Nephron (organoid): ENCODE measurements at regions not wholly inside any gene's neighbourhood (a gene's known extent, or its start where the extent isn't known, plus 50 kb on each side); places are given as distances from the start of the nearest gene placed in this dataset.
A peak's percentile ranks its signal among the peaks of the same experiment; 100 is the strongest.

Source experiments
- H3K27ac Mint-ChIP-seq, 3 experiments: 2 replicates each; pipeline ENCODE4 v1.8.0; 2020; ENCODE audit warnings: mixed read lengths in 3 of 3, mild to moderate bottlenecking in 2 of 3, moderate library complexity in 1 of 3
- H3K27me3 Mint-ChIP-seq: 2 replicates; pipeline ENCODE4 v1.8.0; 2021; ENCODE audit warnings: low read depth, mild to moderate bottlenecking, moderate library complexity, mixed read lengths
- H3K36me3 Mint-ChIP-seq: 2 replicates; pipeline ENCODE4 v1.8.0; 2020; ENCODE audit warnings: low read depth, mixed read lengths
- H3K4me1 Mint-ChIP-seq: 2 replicates; pipeline ENCODE4 v1.8.0; 2020; ENCODE audit warnings: mixed read lengths
- H3K4me3 Mint-ChIP-seq, 3 experiments: 2 replicates each; pipeline ENCODE4 v1.8.0; 2020; ENCODE audit warnings: mild to moderate bottlenecking in 3 of 3, mixed read lengths in 3 of 3, moderate library complexity in 2 of 3
- H3K9me3 Mint-ChIP-seq: 2 replicates; pipeline ENCODE4 v1.8.0; 2020; ENCODE audit warnings: mixed read lengths
- CTCF ChIP-seq, 3 experiments: fragments of 200-600 bp; sonication (generic); IDR thresholded peaks; one replicate each; pipeline ENCODE4 v1.5.0; 2021; ENCODE audit warnings: antibody characterized with exemption in 3 of 3; ENCODE audit not compliant: unreplicated experiment in 3 of 3

GRCh38 chr3:196147116-196147515, 64.1 kb downstream of the ZDHHC19 start:
- H3K4me3 Mint-ChIP-seq: no peak overlapping the region
- H3K36me3 Mint-ChIP-seq: no peaks in the 10 kb centered on the region
- H3K27me3 Mint-ChIP-seq: peaks cover 6% of the 10 kb centered on the region
- no peak for TF ChIP-seq CTCF (IDR thresholded peaks at IDR 0.05; ENCODE audit: unreplicated experiment in 3 of 3)
- H3K27ac Mint-ChIP-seq: no peak overlapping the region
- peaks cover 6% of the 10 kb centered on the region for H3K4me1 Mint-ChIP-seq
- peaks cover 26% of the 10 kb centered on the region for H3K9me3 Mint-ChIP-seq

DNA sequence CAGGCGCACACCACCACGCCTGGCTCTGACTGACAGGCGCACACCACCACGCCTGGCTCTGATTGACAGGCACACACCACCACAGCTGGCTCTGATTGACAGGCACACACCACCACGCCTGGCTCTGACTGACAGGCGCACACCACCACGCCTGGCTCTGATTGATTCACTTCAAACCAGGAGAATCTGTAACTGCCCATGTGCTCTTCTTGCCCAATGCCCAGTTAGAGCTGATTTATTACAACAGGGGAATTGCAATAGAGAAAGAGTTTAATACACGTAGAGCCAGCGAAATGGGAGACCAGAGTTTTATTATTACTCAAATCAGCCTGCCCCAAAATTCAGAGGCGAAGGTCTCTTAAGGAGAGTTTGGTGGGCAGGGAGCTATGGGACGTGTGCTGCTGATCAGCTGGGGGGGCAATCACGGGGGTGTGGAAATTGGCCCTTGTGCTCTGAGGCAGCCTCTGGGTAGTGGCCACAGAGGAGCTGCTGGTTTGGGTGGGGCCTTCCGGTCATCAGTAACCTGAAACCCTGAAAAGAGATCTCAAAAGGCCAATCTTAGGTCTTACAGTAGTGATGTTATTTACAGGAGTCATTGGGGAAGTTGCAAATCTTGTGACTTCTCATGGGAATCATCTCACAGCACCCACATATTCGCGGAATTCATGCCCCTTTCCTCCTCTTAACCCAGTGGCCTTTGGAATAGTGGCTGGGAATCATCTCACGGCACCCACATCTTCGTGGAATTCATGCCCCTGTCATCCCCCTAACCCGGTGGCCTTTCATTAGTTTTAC, 63.8 kb upstream of the TFRC start:
- Mint-ChIP-seq H3K36me3 (no peaks in the 10 kb centered on the region), H3K27ac (no peak overlapping the region), H3K4me1 (peaks cover 6% of the 10 kb centered on the region), H3K9me3 (peaks cover 20% of the 10 kb centered on the region), H3K4me3 (no peak overlapping the region), H3K27me3 (peaks cover 12% of the 10 kb centered on the region)
- TF ChIP-seq CTCF (IDR thresholded peaks at IDR 0.05; ENCODE audit: unreplicated experiment in 3 of 3): no peak

DNA sequence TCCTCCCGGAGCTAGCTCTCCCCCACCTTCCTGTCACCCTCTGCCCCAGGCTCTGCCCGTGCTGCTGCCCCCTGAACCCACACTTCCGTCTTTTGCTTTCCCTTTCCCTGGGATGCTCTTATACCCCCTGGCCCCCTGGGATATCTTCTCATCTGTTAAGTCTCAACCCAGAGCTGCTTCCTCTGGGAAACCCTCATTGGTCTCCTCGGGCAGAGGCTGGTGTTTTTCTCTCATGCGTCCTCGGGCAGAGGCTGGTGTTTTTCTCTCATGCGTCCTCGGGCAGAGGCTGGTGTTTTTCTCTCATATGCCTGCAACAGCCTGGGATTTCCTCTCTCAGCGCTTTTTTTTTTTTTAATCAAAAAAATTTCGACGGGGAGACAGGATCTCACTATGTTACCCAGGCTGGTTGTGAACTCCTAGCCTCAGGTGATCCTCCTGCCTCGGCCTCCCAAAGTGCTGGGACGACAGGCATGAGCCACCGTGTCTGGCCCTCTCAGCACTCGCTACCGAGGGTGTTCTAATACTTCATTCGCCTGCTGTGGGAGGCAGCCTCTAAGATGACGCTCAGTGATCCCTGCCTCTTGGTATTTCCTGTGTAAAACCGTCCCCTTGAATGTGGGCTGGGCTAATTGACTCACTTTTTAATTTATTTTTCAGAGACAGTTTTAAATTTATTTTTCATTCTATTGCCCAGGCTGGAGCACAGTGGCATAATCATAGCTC, 62.7 kb upstream of the TFRC start:
- no peak overlapping the region for H3K4me3 Mint-ChIP-seq
- H3K36me3 Mint-ChIP-seq: no peaks in the 10 kb centered on the region
- TF ChIP-seq CTCF (IDR thresholded peaks at IDR 0.05; ENCODE audit: unreplicated experiment in 3 of 3): no peak
- peaks cover 12% of the 10 kb centered on the region for H3K27me3 Mint-ChIP-seq
- H3K27ac Mint-ChIP-seq: no peak overlapping the region
- peaks cover 10% of the 10 kb centered on the region for H3K9me3 Mint-ChIP-seq
- peaks cover 11% of the 10 kb centered on the region for H3K4me1 Mint-ChIP-seq

DNA sequence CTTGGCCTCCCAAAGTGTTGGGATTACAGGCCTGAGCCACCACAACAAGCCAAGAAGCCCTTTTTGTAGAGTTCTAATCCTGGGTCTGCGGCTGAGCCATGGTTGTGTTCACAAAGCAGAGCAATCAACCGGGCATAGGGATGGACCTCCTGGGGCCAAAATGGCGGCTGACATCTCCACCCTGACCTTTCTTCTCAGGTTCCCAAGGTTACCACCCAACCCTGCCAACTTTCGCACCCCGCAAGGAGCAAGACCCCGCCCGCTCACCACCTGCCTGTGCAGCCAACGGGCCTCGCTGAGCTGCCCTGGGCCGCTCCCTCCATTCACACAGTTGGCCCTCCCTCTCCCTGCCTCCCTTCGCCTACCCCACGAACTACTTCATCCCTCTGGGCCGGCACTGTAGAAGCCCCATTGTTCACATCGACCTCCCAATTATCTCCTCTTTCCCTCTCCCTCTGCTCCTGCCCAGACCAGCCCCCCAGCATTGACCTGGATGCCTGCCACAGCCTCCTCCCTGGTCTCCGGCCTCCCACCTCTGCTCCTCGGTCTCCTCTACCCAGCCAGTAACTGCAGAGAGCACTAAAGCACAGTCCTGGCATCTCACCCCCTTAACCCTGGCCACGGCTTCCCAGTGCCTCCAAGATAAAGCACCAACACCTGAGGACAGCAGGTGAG, 62.0 kb upstream of the TFRC start:
- Mint-ChIP-seq H3K27me3 (peaks cover 12% of the 10 kb centered on the region), H3K9me3 (peaks cover 8% of the 10 kb centered on the region), H3K4me3 (no peak overlapping the region), H3K36me3 (no peaks in the 10 kb centered on the region), H3K4me1 (peaks cover 14% of the 10 kb centered on the region), H3K27ac (no peak overlapping the region)
- no peak for TF ChIP-seq CTCF (IDR thresholded peaks at IDR 0.05; ENCODE audit: unreplicated experiment in 3 of 3)

DNA sequence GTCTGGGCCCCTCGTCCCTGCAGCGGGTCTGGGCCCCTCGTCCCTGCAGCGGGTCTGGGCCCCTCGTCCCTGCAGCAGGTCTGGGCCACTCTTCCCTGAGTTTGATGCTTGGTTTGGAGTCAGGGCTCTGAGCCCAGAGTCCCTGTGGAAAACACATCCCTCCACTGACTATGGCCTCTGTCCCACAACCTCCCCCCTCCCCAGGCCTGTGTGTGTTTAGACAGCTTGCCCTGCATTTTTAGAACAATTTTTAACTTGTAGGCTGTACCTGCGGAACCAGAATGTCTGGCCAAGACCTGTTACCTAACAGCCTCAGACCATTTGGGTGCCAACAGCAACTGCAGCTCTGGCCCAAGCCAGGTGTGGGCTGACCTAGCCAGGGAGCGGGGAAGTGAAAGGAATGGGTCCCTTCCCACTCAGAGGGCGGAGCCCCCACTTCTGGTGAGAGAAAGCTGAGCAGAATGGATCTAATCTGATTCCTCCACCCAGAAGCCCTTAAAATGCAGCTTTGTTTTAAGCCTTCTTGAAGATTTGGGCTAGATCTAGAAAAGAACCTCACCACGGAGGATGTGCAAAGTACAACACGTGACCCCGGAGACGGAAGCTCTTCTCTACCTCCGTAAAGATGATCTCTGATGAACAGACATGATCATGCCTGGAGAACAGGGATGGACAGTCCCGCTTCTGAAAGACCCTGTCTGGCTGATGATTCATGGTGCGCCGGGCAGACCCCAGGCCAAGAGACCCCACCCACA, 60.5 kb upstream of the TFRC start:
- H3K9me3 Mint-ChIP-seq: no peaks in the 10 kb centered on the region
- no peak overlapping the region for H3K4me3 Mint-ChIP-seq
- H3K27me3 Mint-ChIP-seq: peaks cover 6% of the 10 kb centered on the region
- peak overlapping the region; percentile 41 to 58 (median 50) for H3K27ac Mint-ChIP-seq
- TF ChIP-seq CTCF (IDR thresholded peaks at IDR 0.05; ENCODE audit: unreplicated experiment in 3 of 3): no peak
- H3K36me3 Mint-ChIP-seq: no peaks in the 10 kb centered on the region
- peaks cover 21% of the 10 kb centered on the region for H3K4me1 Mint-ChIP-seq
